ENCODE measurements at regions not wholly inside any gene's neighbourhood (a gene's known extent, or its start where the extent isn't known, plus 50 kb on each side); places are given as distances from the start of the nearest gene placed in this dataset.

- peaks cover 0 to under 1% of the 10 kb centered on the region in 2 experiments; a peak in 1 of 4 replicates for H3K4me1 ChIP-seq (ENCODE audit: control insufficient read depth in 1 of 2, insufficient read depth in 2 of 2, low read depth in 1 of 2, low read length in 1 of 2)
- no peaks in the 10 kb centered on the region for H3K9me3 ChIP-seq
- ChIA-PET CTCF (no interaction called here), POLR2A (no interaction called here)
- no peak overlapping the region for H3K4me2 ChIP-seq
- no peak overlapping the region for H2AFZ ChIP-seq (ENCODE audit: low read depth)
- H3K27me3 ChIP-seq (ENCODE audit: insufficient read depth) = no peaks in the 10 kb centered on the region
- TF ChIP-seq USF1 (IDR thresholded peaks at IDR 0.05; ENCODE audit: borderline replicate concordance, low read depth) = no peak
- TF ChIP-seq TEAD4 (IDR thresholded peaks at IDR 0.05; ENCODE audit: borderline replicate concordance, insufficient read depth) = no peak
- TF ChIP-seq CTCF (IDR thresholded peaks at IDR 0.05) = no peak
- TF ChIP-seq MAX (IDR thresholded peaks at IDR 0.05; ENCODE audit: low read depth) = no peak
- TF ChIP-seq GATA2 (CRISPR knock-in tag; IDR thresholded peaks at IDR 0.05) = no peak
- no peak for TF ChIP-seq RAD21 (IDR thresholded peaks at IDR 0.05; ENCODE audit: low read length)
- TF ChIP-seq FOXJ3 (CRISPR knock-in tag; IDR thresholded peaks at IDR 0.05) = no peak
- no peak for TF ChIP-seq PBX3 (IDR thresholded peaks at IDR 0.05)
- TF ChIP-seq MEF2A (IDR thresholded peaks at IDR 0.05; ENCODE audit: borderline replicate concordance, low read depth) = no peak
- no peak for TF ChIP-seq REST (IDR thresholded peaks at IDR 0.05; ENCODE audit: low read depth, low read length)
- TF ChIP-seq ELF1 (IDR thresholded peaks at IDR 0.05) = no peak
- TF ChIP-seq FOXM1 (IDR thresholded peaks at IDR 0.05; ENCODE audit: low read depth) = no peak
- no peak for TF ChIP-seq SMC3 (IDR thresholded peaks at IDR 0.05; ENCODE audit: low read depth, low read length)
- TF ChIP-seq CHD2 (IDR thresholded peaks at IDR 0.05; ENCODE audit: low read length, partially characterized antibody) = no peak
- no peak for TF ChIP-seq TAF1 (IDR thresholded peaks at IDR 0.05; ENCODE audit: borderline replicate concordance, low read depth, low read length)
- TF ChIP-seq SIN3A (IDR thresholded peaks at IDR 0.05; ENCODE audit: borderline replicate concordance, low read depth, low read length) = no peak
- H3K9ac ChIP-seq = no peak overlapping the region
- 44% methylated on average over 4 of the region's 4 CpGs for WGBS (ENCODE audit: low lambda C conversion rate)
- no peak for DNase-seq
- H3F3A ChIP-seq (replicated peaks; ENCODE audit: insufficient read depth) = no peaks in the 10 kb centered on the region
- H3K9me2 ChIP-seq = no peaks in the 10 kb centered on the region
- no peaks in the 10 kb centered on the region for H3K79me2 ChIP-seq (ENCODE audit: insufficient read depth)
- H4K20me1 ChIP-seq (ENCODE audit: insufficient read depth) = no peaks in the 10 kb centered on the region
- no peaks in the 10 kb centered on the region for H3K36me3 ChIP-seq (replicated peaks in 1 of 2; ENCODE audit: control insufficient read depth in 1 of 2, insufficient read depth in 2 of 2, low read length in 1 of 2)
- no peak overlapping the region for H3K4me3 ChIP-seq (ENCODE audit: low read depth in 2 of 2, low read length in 1 of 2)
- H3K27ac ChIP-seq (ENCODE audit: low read depth in 2 of 2, low read length in 1 of 2) = no peak overlapping the region
These were observed 289.6 kb downstream of the CYP26B1 start for GRCh38 chr2:71858071-71858470.

All from SK-N-SH (cell line).